GM12878 (cell line): ENCODE measurements at regions not wholly inside any gene's neighbourhood (a gene's known extent, or its start where the extent isn't known, plus 50 kb on each side); places are given as distances from the start of the nearest gene placed in this dataset.

ENCODE experiments used
- CBFB ChIP-seq: IDR thresholded peaks from 2 replicates; pipeline ENCODE4 v1.6.1; 2016; ENCODE audit warnings: antibody characterized with exemption, low read depth
- CTCF ChIP-seq, 3 experiments: IDR thresholded peaks in 2 of 3; conservative IDR thresholded peaks in 1 of 3; 2 replicates each; pipeline ENCODE4 v1.5.1; 2011; ENCODE audit warnings: low read depth in 3 of 3, low read length in 3 of 3, mild to moderate bottlenecking in 3 of 3, control low read depth in 2 of 3, moderate library complexity in 2 of 3, inconsistent platforms in 1 of 3, mixed read lengths in 1 of 3; ENCODE audit not compliant: control insufficient read depth in 2 of 3, insufficient read depth in 1 of 3; ENCODE audit errors: extremely low read depth in 1 of 3
- EP300 ChIP-seq, 2 experiments: fragments of 150-350 bp in 1 of 2; IDR thresholded peaks; 2 replicates each; pipeline ENCODE4 v1.6.1; 2011 to 2012; ENCODE audit warnings: low read depth in 2 of 2, low read length in 2 of 2, borderline replicate concordance in 1 of 2, improper control_type of control experiment in 1 of 2, inconsistent platforms in 1 of 2; ENCODE audit not compliant: control insufficient read depth in 1 of 2
- MYC ChIP-seq: IDR thresholded peaks from 2 replicates; pipeline ENCODE4 v1.6.1; 2011; ENCODE audit warnings: mild to moderate bottlenecking, low read length, moderate library complexity, inconsistent platforms; ENCODE audit not compliant: insufficient read depth, insufficient replicate concordance, insufficient read length, severe bottlenecking
- RB1 ChIP-seq: fragments of 450-650 bp; formaldehyde crosslinking; IDR thresholded peaks from 2 replicates; pipeline ENCODE4 v1.6.1; 2017; ENCODE audit warnings: mild to moderate bottlenecking, borderline replicate concordance
- TCF12 ChIP-seq: IDR thresholded peaks from 2 replicates; pipeline ENCODE4 v1.6.1; 2011; ENCODE audit warnings: low read depth, mild to moderate bottlenecking, low read length

GRCh38 chr13:34466301-34466700 is 475.8 kb upstream of the NBEA start:
- no peak for TF ChIP-seq MYC
- no peak for TF ChIP-seq RB1
- TF ChIP-seq TCF12 = no peak
- no peak for TF ChIP-seq EP300 (IDR thresholded peaks at IDR 0.05; ENCODE audit: borderline replicate concordance in 1 of 2, control insufficient read depth in 1 of 2, low read depth in 2 of 2, low read length in 2 of 2)
- no peak for TF ChIP-seq CBFB
- no peak for TF ChIP-seq CTCF (IDR thresholded peaks at IDR 0.05 in 2 of 3, conservative IDR thresholded peaks at IDR 0.05 in 1 of 3; ENCODE audit: control insufficient read depth in 2 of 3, extremely low read depth in 1 of 3, insufficient read depth in 1 of 3, low read depth in 3 of 3, low read length in 3 of 3)
